ENCODE measurements at regions not wholly inside any gene's neighbourhood (a gene's known extent, or its start where the extent isn't known, plus 50 kb on each side); places are given as distances from the start of the nearest gene placed in this dataset.

DNA sequence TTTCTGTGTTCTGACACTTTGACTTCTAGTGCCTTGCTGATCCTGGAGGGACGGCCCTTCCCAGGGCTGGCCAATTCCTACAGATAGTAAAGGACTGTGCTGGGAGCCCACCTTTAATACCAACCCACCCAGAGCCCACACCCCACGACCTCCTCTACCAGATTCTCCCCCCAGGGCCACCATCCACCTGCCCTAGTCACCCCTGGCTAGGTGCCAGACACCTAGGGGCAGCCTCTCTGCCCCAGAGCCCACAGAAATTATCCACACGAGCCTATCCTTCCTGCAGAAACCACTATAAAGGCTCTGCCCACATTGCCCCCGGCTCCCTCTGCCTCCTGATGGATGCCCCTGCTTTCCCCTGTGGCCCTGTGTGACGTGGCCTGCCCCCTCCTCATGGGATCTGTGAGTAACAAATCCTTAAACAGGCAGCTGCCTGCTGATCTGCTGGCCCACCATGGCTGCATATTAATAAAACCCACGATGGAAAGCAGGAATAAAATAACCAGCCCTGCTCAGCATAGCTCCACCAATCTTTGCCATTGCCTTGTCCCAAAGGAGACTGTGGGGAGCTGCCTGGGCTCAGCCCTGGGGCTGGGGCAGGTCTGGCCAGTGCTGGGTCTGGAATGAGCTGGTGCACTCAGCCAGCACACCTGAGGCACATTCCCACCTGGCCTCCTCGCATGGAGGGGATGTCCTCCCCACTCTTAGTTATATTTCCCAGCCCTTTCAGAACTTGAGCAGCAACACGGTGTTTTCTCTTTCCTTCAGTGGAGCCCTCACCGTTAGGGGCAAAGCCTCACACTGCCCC lies 488.5 kb downstream of the NPHP4 start:
- no peak overlapping the region for H3K4me2 ChIP-seq (ENCODE audit: low read length)
- no peaks in the 10 kb centered on the region for H3F3A ChIP-seq (ENCODE audit: control insufficient read depth, insufficient read depth)
- H3K9me2 ChIP-seq (replicated peaks; ENCODE audit: control insufficient read depth, low read length), result no peaks in the 10 kb centered on the region
- H3K27me3 ChIP-seq (ENCODE audit: control insufficient read depth, low read length), result no peaks in the 10 kb centered on the region
- no peaks in the 10 kb centered on the region for H3K79me2 ChIP-seq (ENCODE audit: control insufficient read depth, low read length)
- TF ChIP-seq, protein P1, sequence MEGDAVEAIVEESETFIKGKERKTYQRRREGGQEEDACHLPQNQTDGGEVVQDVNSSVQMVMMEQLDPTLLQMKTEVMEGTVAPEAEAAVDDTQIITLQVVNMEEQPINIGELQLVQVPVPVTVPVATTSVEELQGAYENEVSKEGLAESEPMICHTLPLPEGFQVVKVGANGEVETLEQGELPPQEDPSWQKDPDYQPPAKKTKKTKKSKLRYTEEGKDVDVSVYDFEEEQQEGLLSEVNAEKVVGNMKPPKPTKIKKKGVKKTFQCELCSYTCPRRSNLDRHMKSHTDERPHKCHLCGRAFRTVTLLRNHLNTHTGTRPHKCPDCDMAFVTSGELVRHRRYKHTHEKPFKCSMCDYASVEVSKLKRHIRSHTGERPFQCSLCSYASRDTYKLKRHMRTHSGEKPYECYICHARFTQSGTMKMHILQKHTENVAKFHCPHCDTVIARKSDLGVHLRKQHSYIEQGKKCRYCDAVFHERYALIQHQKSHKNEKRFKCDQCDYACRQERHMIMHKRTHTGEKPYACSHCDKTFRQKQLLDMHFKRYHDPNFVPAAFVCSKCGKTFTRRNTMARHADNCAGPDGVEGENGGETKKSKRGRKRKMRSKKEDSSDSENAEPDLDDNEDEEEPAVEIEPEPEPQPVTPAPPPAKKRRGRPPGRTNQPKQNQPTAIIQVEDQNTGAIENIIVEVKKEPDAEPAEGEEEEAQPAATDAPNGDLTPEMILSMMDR (IDR thresholded peaks at IDR 0.05; ENCODE audit: low read depth, low read length, poor library complexity, severe bottlenecking), result no peak
- TF ChIP-seq EZH2phosphoT487 (IDR thresholded peaks at IDR 0.05; ENCODE audit: borderline replicate concordance, low read length), result no peak
- no peak overlapping the region for H3K27ac ChIP-seq (ENCODE audit: low read depth, low read length)
- no peaks in the 10 kb centered on the region for H3K36me3 ChIP-seq (ENCODE audit: control insufficient read depth, low read length)
- H3K4me1 ChIP-seq (ENCODE audit: control insufficient read depth, low read length), result no peaks in the 10 kb centered on the region
- no peak overlapping the region for H3K4me3 ChIP-seq (ENCODE audit: low read length)
- no peaks in the 10 kb centered on the region for H3K9me3 ChIP-seq (ENCODE audit: control insufficient read depth, insufficient read depth, low read length)
- H4K20me1 ChIP-seq (ENCODE audit: control insufficient read depth, insufficient read depth, low read depth, low read length), result no peaks in the 10 kb centered on the region

GRCh38 chr1:5502311-5503194 lies 489.7 kb downstream of the NPHP4 start:
- Histone ChIP-seq H3K4me2 (ENCODE audit: low read length) (no peak overlapping the region), H3K36me3 (ENCODE audit: control insufficient read depth, low read length) (no peaks in the 10 kb centered on the region), H3K9me3 (ENCODE audit: control insufficient read depth, insufficient read depth, low read length) (no peaks in the 10 kb centered on the region), H3K27me3 (ENCODE audit: control insufficient read depth, low read length) (no peaks in the 10 kb centered on the region), H3F3A (ENCODE audit: control insufficient read depth, insufficient read depth) (no peaks in the 10 kb centered on the region), H3K27ac (ENCODE audit: low read depth, low read length) (no peak overlapping the region), H3K79me2 (ENCODE audit: control insufficient read depth, low read length) (no peaks in the 10 kb centered on the region), H4K20me1 (ENCODE audit: control insufficient read depth, insufficient read depth, low read depth, low read length) (no peaks in the 10 kb centered on the region), H3K4me1 (ENCODE audit: control insufficient read depth, low read length) (no peaks in the 10 kb centered on the region), H3K9me2 (replicated peaks; ENCODE audit: control insufficient read depth, low read length) (no peaks in the 10 kb centered on the region), H3K4me3 (ENCODE audit: low read length) (no peak overlapping the region)
- TF ChIP-seq, protein P1 (IDR thresholded peaks at IDR 0.05; ENCODE audit: low read depth, low read length, poor library complexity, severe bottlenecking), result no peak
- TF ChIP-seq EZH2phosphoT487 (IDR thresholded peaks at IDR 0.05; ENCODE audit: borderline replicate concordance, low read length), result no peak

GRCh38 chr1:5501206-5501930 lies 490.9 kb downstream of the NPHP4 start:
- no peak for TF ChIP-seq EZH2phosphoT487 (IDR thresholded peaks at IDR 0.05; ENCODE audit: borderline replicate concordance, low read length)
- TF ChIP-seq, protein P1 (IDR thresholded peaks at IDR 0.05; ENCODE audit: low read depth, low read length, poor library complexity, severe bottlenecking), result no peak

More at GRCh38 chr1:5501206-5501930, 490.9 kb downstream of the NPHP4 start:
- no peaks in the 10 kb centered on the region for H3K9me3 ChIP-seq (ENCODE audit: control insufficient read depth, insufficient read depth, low read length)
- no peak overlapping the region for H3K27ac ChIP-seq (ENCODE audit: low read depth, low read length)
- H3K4me1 ChIP-seq (ENCODE audit: control insufficient read depth, low read length), result no peaks in the 10 kb centered on the region
- H3K79me2 ChIP-seq (ENCODE audit: control insufficient read depth, low read length), result no peaks in the 10 kb centered on the region
- no peaks in the 10 kb centered on the region for H3K27me3 ChIP-seq (ENCODE audit: control insufficient read depth, low read length)
- no peaks in the 10 kb centered on the region for H3K9me2 ChIP-seq (replicated peaks; ENCODE audit: control insufficient read depth, low read length)
- no peak overlapping the region for H3K4me2 ChIP-seq (ENCODE audit: low read length)
- no peaks in the 10 kb centered on the region for H3K36me3 ChIP-seq (ENCODE audit: control insufficient read depth, low read length)
- no peaks in the 10 kb centered on the region for H3F3A ChIP-seq (ENCODE audit: control insufficient read depth, insufficient read depth)
- no peak overlapping the region for H3K4me3 ChIP-seq (ENCODE audit: low read length)
- no peaks in the 10 kb centered on the region for H4K20me1 ChIP-seq (ENCODE audit: control insufficient read depth, insufficient read depth, low read depth, low read length)

Data from DOHH2 (cell line).